ENCODE measurements at regions not wholly inside any gene's neighbourhood (a gene's known extent, or its start where the extent isn't known, plus 50 kb on each side); places are given as distances from the start of the nearest gene placed in this dataset.

GRCh38 chr2:160913323-160913722 is 246.9 kb upstream of the TANK start:
- H3K4me1 ChIP-seq = peaks cover 0 to 37% (median 24%) of the 10 kb centered on the region in 4 donors
- TF ChIP-seq EP300 (IDR thresholded peaks at IDR 0.05) (no peak), CTCF (IDR thresholded peaks at IDR 0.05) (no peak), POLR2A (IDR thresholded peaks at IDR 0.05) (no peak), POLR2AphosphoS5 (IDR thresholded peaks at IDR 0.05) (no peak)
- no peaks in the 10 kb centered on the region for H3K9me3 ChIP-seq
- intact Hi-C loops (cut with DNase I) = no loop called here
- 90 to 96% methylated on average over 1 of the region's 1 CpG for WGBS, 2 donors
- no peaks in the 10 kb centered on the region for H3K27me3 ChIP-seq
- H3K27ac ChIP-seq = no peak overlapping the region
- H3K36me3 ChIP-seq = no peaks in the 10 kb centered on the region
- DNase-seq = no peak
- H3K4me3 ChIP-seq = no peak overlapping the region

- DNase-seq = no peak
- H3K9me3 ChIP-seq = no peaks in the 10 kb centered on the region
- H3K4me3 ChIP-seq = no peak overlapping the region
- H3K4me1 ChIP-seq = peaks cover 0 to 32% (median 23%) of the 10 kb centered on the region in 4 donors
- intact Hi-C loops (cut with DNase I) = no loop called here
- TF ChIP-seq EP300 (IDR thresholded peaks at IDR 0.05) (no peak), POLR2A (IDR thresholded peaks at IDR 0.05) (no peak), POLR2AphosphoS5 (IDR thresholded peaks at IDR 0.05) (no peak), CTCF (IDR thresholded peaks at IDR 0.05) (no peak)
- H3K27ac ChIP-seq = no peak overlapping the region
- no peaks in the 10 kb centered on the region for H3K27me3 ChIP-seq
- H3K36me3 ChIP-seq = no peaks in the 10 kb centered on the region
These were observed 246.0 kb upstream of the TANK start for GRCh38 chr2:160914217-160914616.

- H3K4me3 ChIP-seq = no peak overlapping the region
- no peak overlapping the region for H3K27ac ChIP-seq
- no peaks in the 10 kb centered on the region for H3K9me3 ChIP-seq
- intact Hi-C loops (cut with DNase I) = no loop called here
- TF ChIP-seq POLR2A (IDR thresholded peaks at IDR 0.05) (no peak), EP300 (IDR thresholded peaks at IDR 0.05) (no peak), POLR2AphosphoS5 (IDR thresholded peaks at IDR 0.05) (no peak), CTCF (IDR thresholded peaks at IDR 0.05) (no peak)
- WGBS, 2 donors = 92 to 95% methylated on average over 1 of the region's 1 CpG
- H3K27me3 ChIP-seq = no peaks in the 10 kb centered on the region
- no peak for DNase-seq
- no peaks in the 10 kb centered on the region for H3K36me3 ChIP-seq
- H3K4me1 ChIP-seq = peaks cover 0 to 25% (median 17%) of the 10 kb centered on the region in 4 donors
These were observed 243.9 kb upstream of the TANK start for GRCh38 chr2:160916300-160916699.

GRCh38 chr2:160917850-160918249 is 242.4 kb upstream of the TANK start:
- WGBS, 2 donors = 54 to 85% methylated on average over 3 of the region's 3 CpGs
- no peak overlapping the region for H3K4me3 ChIP-seq
- H3K9me3 ChIP-seq = no peaks in the 10 kb centered on the region
- peaks cover 0 to 23% (median 21%) of the 10 kb centered on the region in 4 donors for H3K4me1 ChIP-seq
- H3K27me3 ChIP-seq = no peaks in the 10 kb centered on the region
- H3K27ac ChIP-seq = no peak overlapping the region
- TF ChIP-seq POLR2A (IDR thresholded peaks at IDR 0.05) (no peak), EP300 (IDR thresholded peaks at IDR 0.05) (no peak), POLR2AphosphoS5 (IDR thresholded peaks at IDR 0.05) (no peak), CTCF (IDR thresholded peaks at IDR 0.05) (no peak)
- no peaks in the 10 kb centered on the region for H3K36me3 ChIP-seq
- intact Hi-C loops (cut with DNase I) = no loop called here
- DNase-seq = no peak

- Histone ChIP-seq H3K4me3 (no peak overlapping the region), H3K36me3 (no peaks in the 10 kb centered on the region), H3K9me3 (no peaks in the 10 kb centered on the region), H3K27me3 (no peaks in the 10 kb centered on the region), H3K4me1 (peaks cover 0 to 23% (median 21%) of the 10 kb centered on the region in 4 donors), H3K27ac (no peak overlapping the region)
- no peak for DNase-seq
- TF ChIP-seq POLR2A (IDR thresholded peaks at IDR 0.05) = no peak
- no peak for TF ChIP-seq EP300 (IDR thresholded peaks at IDR 0.05)
- intact Hi-C loops (cut with DNase I) = no loop called here
These were observed 242.0 kb upstream of the TANK start for GRCh38 chr2:160918258-160918657.
